Motor neuron (in vitro differentiated cells): ENCODE measurements at regions not wholly inside any gene's neighbourhood (a gene's known extent, or its start where the extent isn't known, plus 50 kb on each side); places are given as distances from the start of the nearest gene placed in this dataset.

ENCODE experiments used
- ATAC-seq, 8 experiments: fragments of 200-7000 bp; cut with Tn5 transposase; replicated peaks in 6 of 8; 2 replicates each; pipeline ENCODE4 v1.8.0; 2021; ENCODE audit warnings: mild to moderate bottlenecking in 8 of 8, moderate library complexity in 8 of 8
- H3K27ac ChIP-seq, 2 donors: fragments of 250-450 bp; sonication (Bioruptor Pico); 2 replicates each; pipeline ENCODE4 v1.9.0; 2021; ENCODE audit warnings: antibody characterized with exemption in 2 of 2, mild to moderate bottlenecking in 2 of 2, moderate library complexity in 1 of 2
- H3K4me1 ChIP-seq, 2 donors: fragments of 250-450 bp; sonication (Bioruptor Pico); replicated peaks in 1 of 2; 2 replicates each; pipeline ENCODE4 v1.6.1; 2021; ENCODE audit warnings: antibody characterized with exemption in 2 of 2, mild to moderate bottlenecking in 2 of 2, moderate library complexity in 1 of 2
- H3K4me3 ChIP-seq, 5 donors: fragments of 250-450 bp; sonication (Bioruptor Pico); 2 replicates each; pipeline ENCODE4 v1.9.0; 2021; ENCODE audit warnings: antibody characterized with exemption in 5 of 5, mild to moderate bottlenecking in 5 of 5, moderate library complexity in 4 of 5
- WGBS, 10 experiments: fragments of 450-650 bp; shearing (Covaris generic); methylation state at CpG; one replicate each; pipeline ENCODE4 v1.0.0; 2022; 5-methylcytosine and 5-hydroxymethylcytosine counted together
- in situ Hi-C, 9 experiments: fragments of 400-800 bp; cut with MboI; loops; one replicate each; pipeline ENCODE4 v1.15.0; 2021; ENCODE audit warnings: low sequenced_read_pairs in 9 of 9, low pct_unique_long_range_greater_than_20kb in 2 of 9; ENCODE audit not compliant: unreplicated experiment in 9 of 9

DNA sequence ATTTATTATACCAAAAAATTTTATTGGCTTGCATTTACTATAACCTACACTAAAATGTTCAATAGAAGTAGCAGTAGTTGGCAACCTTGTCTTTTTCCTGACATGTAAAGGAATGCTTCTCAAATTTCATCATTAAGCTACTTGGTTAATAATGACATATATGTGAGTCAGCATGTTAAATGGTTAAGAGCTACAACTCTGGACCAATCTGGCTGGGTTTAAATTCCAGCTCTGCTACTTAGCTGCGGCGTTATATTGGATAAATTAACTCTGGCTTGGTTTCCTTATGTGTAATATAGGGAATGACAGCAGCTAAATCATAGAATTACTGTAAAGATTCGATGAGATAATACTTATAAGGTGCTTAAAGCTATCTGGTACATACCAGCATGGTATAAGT is 53.7 kb upstream of the OTOGL start:
- WGBS, 10 experiments = 0 to 100% (median 54%) methylated on average over 1 to 3 of the region's 3 CpGs
- no peak for ATAC-seq
- H3K4me1 ChIP-seq = no peaks in the 10 kb centered on the region
- in situ Hi-C loops = no loop called here
- H3K4me3 ChIP-seq = no peak overlapping the region
- H3K27ac ChIP-seq = no peak overlapping the region

GRCh38 chr12:80044694-80045046 is 54.7 kb upstream of the OTOGL start:
- no peak overlapping the region for H3K4me3 ChIP-seq
- peak in 1 of 8 experiments; percentile 35 for ATAC-seq
- in situ Hi-C loops = no loop called here

GRCh38 chr12:80041692-80042091 is 57.6 kb upstream of the OTOGL start:
- Histone ChIP-seq H3K4me3 (no peak overlapping the region), H3K27ac (no peak overlapping the region), H3K4me1 (no peaks in the 10 kb centered on the region)
- 5 to 79% (median 40%) methylated on average over 1 to 4 of the region's 4 CpGs; no CpG with 5 or more reads in 3 of the 10 experiments for WGBS, 10 experiments
- peak in 1 of 8 experiments; percentile 25 for ATAC-seq
- in situ Hi-C loops = no loop called here

More at GRCh38 chr12:80044694-80045046, 54.7 kb upstream of the OTOGL start:
- Histone ChIP-seq H3K27ac (no peak overlapping the region), H3K4me1 (no peaks in the 10 kb centered on the region)
- WGBS, 10 experiments = 17 to 100% (median 90%) methylated on average over 1 of the region's 1 CpG; no CpG with 5 or more reads in 2 of the 10 experiments

GRCh38 chr12:80041071-80041470 is 58.3 kb upstream of the OTOGL start:
- in situ Hi-C loops = no loop called here
- Histone ChIP-seq H3K4me1 (no peaks in the 10 kb centered on the region), H3K27ac (no peak overlapping the region), H3K4me3 (no peak overlapping the region)
- 56 to 100% (median 93%) methylated on average over 1 to 2 of the region's 2 CpGs; no CpG with 5 or more reads in 2 of the 10 experiments for WGBS, 10 experiments
- ATAC-seq = no peak

DNA sequence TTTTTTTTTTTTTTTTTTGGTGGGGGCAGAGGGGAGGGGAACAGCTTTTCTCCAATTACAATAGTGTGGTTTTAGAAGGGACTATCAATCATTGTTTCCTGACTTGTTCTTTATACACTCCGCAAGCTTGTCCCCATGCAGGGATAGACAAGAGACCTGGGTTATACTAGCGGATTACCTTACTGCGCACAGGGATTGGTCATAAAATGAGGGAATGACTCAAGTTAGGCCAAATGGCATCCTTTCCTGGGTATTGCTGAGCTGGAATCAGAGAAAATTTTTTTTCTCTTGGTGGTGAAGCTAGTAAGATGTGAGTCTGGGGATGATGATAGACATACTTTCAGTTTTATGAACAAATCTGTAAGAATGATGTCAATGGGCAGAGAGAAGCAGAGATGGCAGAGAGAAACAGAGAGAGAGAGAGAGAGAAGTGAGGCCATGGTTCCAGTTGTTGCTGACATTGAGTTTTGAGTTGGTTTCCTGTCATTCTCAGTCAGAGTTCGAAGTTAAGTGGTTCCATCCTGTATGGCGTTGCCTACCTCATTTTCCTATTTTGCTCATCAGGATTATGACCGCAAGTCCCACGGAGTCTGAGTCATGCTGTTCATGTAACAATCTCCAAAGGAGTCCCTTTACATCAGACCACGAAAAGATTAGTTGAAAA is 59.1 kb upstream of the OTOGL start:
- WGBS, 10 experiments = 3 to 100% (median 94%) methylated on average over 1 to 8 of the region's 8 CpGs
- Histone ChIP-seq H3K27ac (no peak overlapping the region), H3K4me1 (no peaks in the 10 kb centered on the region), H3K4me3 (no peak overlapping the region)
- in situ Hi-C loops = no loop called here
- no peak for ATAC-seq

- Histone ChIP-seq H3K27ac (no peak overlapping the region), H3K4me1 (no peaks in the 10 kb centered on the region), H3K4me3 (no peak overlapping the region)
- ATAC-seq = no peak
- in situ Hi-C loops = no loop called here
- WGBS, 10 experiments = 25 to 95% (median 69%) methylated on average over 1 to 4 of the region's 4 CpGs; no CpG with 5 or more reads in 2 of the 10 experiments
These were observed 61.2 kb upstream of the OTOGL start for GRCh38 chr12:80038062-80038560.

GRCh38 chr12:80033448-80033847 is 65.9 kb upstream of the OTOGL start:
- no peak for ATAC-seq
- H3K27ac ChIP-seq = no peak overlapping the region
- no peak overlapping the region for H3K4me3 ChIP-seq
- 13 to 100% (median 72%) methylated on average over 1 to 2 of the region's 2 CpGs for WGBS, 10 experiments
- no peaks in the 10 kb centered on the region for H3K4me1 ChIP-seq
- in situ Hi-C loops = no loop called here

DNA sequence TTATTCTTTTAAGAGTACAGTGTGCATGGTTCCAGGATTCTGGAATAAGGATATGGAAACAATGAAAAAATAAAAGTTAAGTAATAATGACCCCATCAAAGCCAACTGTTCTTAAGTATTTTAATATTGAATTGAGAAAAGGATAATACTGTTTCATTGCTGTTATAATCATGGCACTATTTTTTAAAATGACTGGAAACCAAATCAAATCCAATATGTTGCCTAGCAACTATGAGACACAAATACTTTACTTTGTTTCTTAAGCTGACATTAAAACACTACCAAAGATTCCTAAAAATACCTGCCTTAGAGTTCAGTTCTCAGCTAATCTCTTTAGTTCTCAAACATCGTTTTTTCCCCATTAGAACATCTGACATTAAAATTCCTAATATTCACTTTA is 66.4 kb upstream of the OTOGL start:
- H3K27ac ChIP-seq = no peak overlapping the region
- ATAC-seq = no peak
- 0 to 90% (median 27%) methylated on average over 1 of the region's 1 CpG; no CpG with 5 or more reads in 3 of the 10 experiments for WGBS, 10 experiments
- no peak overlapping the region for H3K4me3 ChIP-seq
- no peaks in the 10 kb centered on the region for H3K4me1 ChIP-seq
- in situ Hi-C loops = no loop called here

DNA sequence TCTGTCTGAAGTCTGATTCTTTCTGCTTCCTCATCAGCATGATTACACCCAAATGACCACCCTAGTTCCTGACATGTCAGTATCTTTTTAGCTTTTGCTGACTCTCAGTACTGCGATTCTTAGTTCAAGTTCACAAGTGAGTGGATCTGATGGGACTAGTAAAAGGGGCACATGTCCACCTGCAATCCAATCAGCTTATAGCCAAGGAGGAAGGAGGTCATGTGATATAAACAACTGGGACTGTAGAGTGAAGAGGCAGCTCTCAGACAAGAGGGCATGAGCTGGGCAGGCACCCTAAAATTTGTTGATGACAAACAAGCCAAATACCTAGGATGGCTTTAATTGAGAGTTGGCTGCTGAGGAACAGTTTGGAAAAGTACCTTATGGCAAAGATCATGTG is 68.1 kb upstream of the OTOGL start:
- 0 to 100% (median 90%) methylated on average over 1 of the region's 1 CpG for WGBS, 10 experiments
- H3K4me1 ChIP-seq = no peaks in the 10 kb centered on the region
- no peak for ATAC-seq
- in situ Hi-C loops = no loop called here
- H3K27ac ChIP-seq = no peak overlapping the region
- no peak overlapping the region for H3K4me3 ChIP-seq

DNA sequence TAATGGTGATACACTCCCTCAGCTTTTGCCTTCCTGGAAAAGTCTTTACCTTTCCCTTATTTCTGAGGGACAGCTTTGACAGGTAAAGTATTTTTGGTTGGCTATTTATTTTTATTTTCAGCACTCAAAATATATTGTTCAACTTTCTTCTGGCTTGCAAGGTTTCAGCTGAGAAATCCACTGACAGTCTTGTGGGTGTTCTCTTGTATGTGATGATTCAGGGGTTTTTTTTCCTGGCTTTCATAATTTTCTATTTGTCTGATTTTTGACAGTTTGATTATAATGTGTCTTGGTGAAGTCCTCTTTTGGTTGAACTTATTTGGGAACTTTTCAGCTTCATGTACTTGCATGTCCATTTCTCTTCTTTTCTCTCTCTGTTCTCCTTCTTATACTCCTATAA is 73.7 kb upstream of the OTOGL start:
- no peak for ATAC-seq
- Histone ChIP-seq H3K27ac (no peak overlapping the region), H3K4me3 (no peak overlapping the region), H3K4me1 (no peaks in the 10 kb centered on the region)
- in situ Hi-C loops = no loop called here

GRCh38 chr12:80019691-80020090 is 79.6 kb upstream of the OTOGL start:
- no peak overlapping the region for H3K4me3 ChIP-seq

GRCh38 chr12:80018119-80018518 is 81.2 kb upstream of the OTOGL start:
- no peak for ATAC-seq
- no peak overlapping the region for H3K27ac ChIP-seq
- H3K4me1 ChIP-seq = no peaks in the 10 kb centered on the region
- WGBS, 10 experiments = 59 to 94% (median 88%) methylated on average over 2 to 4 of the region's 4 CpGs
- no peak overlapping the region for H3K4me3 ChIP-seq
- in situ Hi-C loops = no loop called here

More at GRCh38 chr12:80019691-80020090, 79.6 kb upstream of the OTOGL start:
- ATAC-seq = no peak
- WGBS, 10 experiments = 65 to 100% (median 93%) methylated on average over 2 to 5 of the region's 5 CpGs
- no peak overlapping the region for H3K27ac ChIP-seq
- no peaks in the 10 kb centered on the region for H3K4me1 ChIP-seq
- in situ Hi-C loops = no loop called here

GRCh38 chr12:80017261-80017870 is 82.0 kb upstream of the OTOGL start:
- Histone ChIP-seq H3K27ac (no peak overlapping the region), H3K4me1 (no peaks in the 10 kb centered on the region), H3K4me3 (no peak overlapping the region)
- WGBS, 10 experiments = 40 to 100% (median 100%) methylated on average over 1 of the region's 1 CpG; no CpG with 5 or more reads in 3 of the 10 experiments
- in situ Hi-C loops = no loop called here
- peak in 1 of 8 experiments; percentile 19 for ATAC-seq

DNA sequence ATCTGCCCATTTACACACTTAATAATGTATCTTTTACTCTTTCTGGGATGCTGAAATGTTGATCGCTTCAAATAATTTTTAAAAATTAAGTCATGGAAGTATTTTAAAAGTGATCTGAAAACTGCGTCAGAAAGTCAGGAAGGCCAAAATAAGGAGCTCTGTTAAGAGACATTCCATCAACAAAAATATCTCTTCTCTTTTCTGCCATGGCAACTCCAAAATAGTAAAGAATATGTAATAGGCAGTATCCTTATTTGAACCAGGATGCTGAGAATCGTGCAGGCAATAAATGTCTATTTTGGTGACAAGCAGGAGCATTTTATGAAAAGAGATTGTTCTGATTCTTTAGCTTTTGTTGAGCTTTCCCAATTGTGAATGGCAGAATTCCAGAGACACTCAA is 81.8 kb upstream of the PPP1R12A start:
- no peak for ATAC-seq
- H3K4me1 ChIP-seq = no peaks in the 10 kb centered on the region
- 26 to 100% (median 93%) methylated on average over 1 to 3 of the region's 3 CpGs for WGBS, 10 experiments
- no peak overlapping the region for H3K4me3 ChIP-seq
- in situ Hi-C loops = no loop called here
- H3K27ac ChIP-seq = no peak overlapping the region
